HG03460 (cell line): ENCODE measurements at regions not wholly inside any gene's neighbourhood (a gene's known extent, or its start where the extent isn't known, plus 50 kb on each side); places are given as distances from the start of the nearest gene placed in this dataset.
"Not testable (repeated sequence)": the region's sequence is repeated elsewhere in the genome, so short reads cannot be mapped to it uniquely, and the experiment has no call there.

Source experiments
- ATAC-seq: cut with Tn5 transposase; IDR thresholded peaks from one replicate; pipeline ENCODE4 v1.9.1; 2021; ENCODE audit not compliant: unreplicated experiment

DNA sequence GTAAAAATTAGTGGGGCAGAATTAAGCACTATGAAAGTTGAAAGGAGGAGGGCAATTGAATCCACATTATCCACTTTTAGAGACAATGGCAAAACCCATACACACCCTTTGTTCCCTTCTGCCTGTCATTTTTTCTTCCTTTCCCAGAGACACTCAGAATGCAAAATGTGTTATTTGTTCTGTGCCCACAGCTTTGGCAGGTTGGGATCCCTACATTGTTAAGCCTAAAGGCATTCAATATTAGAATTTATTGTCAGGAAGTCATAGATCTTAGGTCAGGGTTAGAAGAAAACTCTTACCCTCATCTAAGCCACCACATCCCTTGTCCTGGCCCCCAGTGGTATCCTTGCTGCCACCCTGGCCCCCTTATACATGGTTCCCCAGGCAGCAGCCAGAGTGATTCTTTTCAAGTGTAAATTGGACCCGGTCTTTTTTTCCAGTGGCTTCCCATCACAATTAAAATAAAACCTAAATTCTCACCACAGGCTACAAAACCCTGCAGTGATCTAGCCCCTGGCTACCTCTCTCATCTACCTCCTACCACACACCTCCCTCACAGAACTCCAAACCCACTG is 470.1 kb upstream of the ATP11B start:
- ATAC-seq = no peak

- no peak for ATAC-seq
Measured at GRCh38 chr3:182323898-182324297, 469.4 kb upstream of the ATP11B start.

DNA sequence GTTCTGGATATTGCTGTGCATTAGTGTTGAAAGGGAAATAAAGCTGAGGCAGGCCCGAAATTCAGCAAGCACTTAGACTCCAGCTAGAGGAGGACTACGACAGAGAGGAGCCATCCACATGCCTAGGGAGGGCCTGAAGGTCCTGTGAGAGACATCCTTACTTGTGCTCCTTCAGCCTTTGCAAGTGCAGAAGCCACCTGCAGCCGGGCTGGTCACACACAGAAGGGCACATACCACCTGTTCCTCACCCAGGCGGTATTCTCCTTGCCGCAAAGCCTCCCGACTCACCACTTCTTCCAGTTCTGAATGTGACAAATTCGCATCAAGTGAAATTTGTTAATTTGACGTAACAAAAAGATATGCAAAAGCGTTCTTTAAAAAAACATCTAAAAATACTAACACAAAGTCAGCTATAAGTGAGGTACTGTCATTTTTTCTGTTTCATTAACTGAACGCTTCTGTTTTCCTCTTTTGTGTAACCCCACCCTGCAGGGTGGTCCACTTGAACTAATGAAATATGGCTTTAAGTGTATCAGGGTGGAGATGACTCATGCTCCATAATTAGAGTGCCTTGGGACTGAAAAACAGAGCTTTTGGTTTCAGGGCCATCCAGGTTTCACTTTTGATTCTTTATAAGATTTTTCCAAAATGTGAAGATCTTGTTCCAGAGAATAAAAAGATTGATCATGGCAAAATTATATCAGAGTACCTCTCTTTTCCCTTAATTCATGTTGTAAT is 467.9 kb upstream of the ATP11B start:
- peak; percentile 54 for ATAC-seq

GRCh38 chr3:182327196-182327681 is 466.1 kb upstream of the ATP11B start:
- no peak for ATAC-seq

DNA sequence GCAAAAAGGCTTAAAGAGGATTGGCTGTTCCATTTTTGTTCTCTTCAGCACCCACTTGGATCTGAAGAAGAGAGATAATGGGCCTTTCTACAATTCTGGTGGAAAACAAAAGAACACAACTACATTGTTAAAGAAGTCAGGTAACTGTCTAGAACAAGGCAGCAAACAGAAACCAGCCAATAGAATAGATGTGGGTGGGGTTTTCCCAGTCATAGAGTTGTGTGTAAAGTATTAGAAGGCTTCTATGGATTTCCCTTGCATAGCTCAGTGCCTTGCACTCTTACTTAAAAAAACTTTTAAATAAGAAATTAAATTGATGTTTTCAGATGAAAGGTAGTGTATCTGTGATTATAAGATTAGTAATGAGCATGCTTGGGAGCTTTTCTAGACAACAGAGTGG is 462.7 kb upstream of the ATP11B start:
- ATAC-seq = no peak

DNA sequence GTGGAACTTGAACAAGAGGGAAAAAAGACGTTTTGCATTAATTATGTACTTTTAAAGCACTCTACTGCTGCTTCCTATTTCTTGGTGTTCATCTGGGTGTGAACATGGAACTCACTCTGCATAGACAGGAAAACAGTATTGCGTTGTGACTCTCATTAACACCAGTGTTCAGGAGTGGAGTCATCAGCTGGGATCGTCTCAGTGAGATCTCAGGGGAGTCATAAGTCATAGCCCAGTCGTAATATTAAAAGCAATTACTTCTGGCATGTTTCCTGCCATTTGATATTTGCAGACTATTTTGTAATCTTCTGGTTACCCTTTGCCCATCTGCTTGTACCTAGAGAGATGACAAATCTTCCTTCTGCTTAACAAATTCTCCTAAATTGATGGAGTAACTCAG is 462.0 kb upstream of the ATP11B start:
- ATAC-seq = no peak

DNA sequence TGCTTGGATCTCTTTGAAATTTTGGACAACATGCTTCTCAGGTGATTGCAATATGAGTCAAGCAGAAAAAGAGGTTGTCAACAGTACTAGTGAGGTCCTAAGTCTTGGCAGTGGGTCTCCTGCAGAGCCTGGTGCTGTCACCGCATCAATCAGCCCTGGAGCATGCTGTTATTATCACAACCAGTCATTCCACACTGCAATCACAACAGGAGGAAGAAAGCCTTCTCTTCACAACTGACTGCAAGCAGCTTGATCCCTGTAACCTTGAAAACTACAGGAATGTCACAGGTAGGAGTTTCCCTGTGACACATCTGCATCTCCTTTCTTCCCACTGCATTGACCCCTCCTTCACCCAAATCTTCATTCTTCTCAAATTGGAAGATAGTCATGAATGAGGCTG is 451.1 kb upstream of the ATP11B start:
- no peak for ATAC-seq

DNA sequence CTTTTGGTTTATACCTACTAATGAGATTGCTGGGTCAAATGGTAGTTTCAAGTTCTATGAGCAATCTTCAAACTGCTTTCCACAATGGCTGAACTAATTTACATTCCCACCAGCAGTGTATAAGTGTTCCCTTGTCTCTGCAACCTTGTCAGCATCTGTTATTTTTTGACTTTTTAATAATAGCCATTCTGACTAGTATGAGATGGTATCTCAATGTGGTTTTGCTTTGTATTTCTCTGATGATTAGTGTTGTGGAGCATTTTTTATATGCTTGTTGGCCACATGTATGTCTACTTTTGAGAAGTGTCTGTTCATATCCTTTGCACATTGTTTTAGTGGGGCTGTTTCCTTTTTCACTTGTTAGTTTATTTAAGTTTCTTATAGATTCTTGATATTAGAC is 449.3 kb upstream of the ATP11B start:
- ATAC-seq = not testable (repeated sequence)

GRCh38 chr3:182349051-182349450 is 444.3 kb upstream of the ATP11B start:
- no peak for ATAC-seq

DNA sequence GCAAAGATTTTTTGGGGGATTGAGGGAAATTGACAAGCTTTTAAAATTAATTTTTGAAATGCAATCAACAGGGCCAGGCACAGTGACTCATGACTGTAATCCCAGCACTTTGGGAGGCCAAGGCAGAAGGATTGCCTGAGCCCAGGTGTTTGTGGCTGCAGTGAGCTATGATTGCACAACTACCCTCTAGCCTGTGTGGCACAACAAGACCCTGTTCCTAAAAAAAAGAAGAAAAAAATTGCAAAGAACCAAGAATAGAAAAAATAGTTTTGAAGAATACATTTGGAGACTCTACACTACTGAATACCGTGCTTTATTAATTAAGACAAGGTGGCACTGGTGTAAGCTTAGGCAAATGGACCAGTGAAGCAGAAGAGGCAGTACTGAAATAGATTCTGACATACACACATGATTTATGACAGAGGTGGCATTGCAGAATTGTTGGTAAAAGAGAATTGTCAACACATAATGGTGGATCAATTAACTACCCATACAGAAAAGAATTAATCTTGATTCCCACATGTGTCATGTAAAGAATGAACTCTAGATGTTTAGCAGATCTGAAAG is 443.3 kb upstream of the ATP11B start:
- ATAC-seq = no peak

DNA sequence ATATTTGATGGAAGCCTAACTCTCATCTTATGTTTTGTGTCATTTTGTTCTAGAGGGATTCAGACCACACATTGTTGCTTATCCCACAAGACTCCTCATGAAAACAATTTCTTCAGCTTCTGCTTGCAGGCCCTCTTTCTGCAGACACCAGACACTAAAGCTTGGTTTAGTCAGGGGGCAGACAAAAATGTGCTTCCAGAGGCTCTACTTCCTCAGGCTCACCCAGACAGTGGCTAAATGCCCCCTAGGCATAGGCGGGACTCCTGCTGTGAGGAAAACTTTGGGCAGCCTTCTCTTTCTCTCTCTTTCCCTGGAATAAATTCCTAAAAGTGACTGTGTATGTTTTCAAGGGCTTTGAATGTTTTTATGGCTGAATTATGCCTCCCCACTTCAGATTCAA is 435.4 kb upstream of the ATP11B start:
- ATAC-seq = no peak

DNA sequence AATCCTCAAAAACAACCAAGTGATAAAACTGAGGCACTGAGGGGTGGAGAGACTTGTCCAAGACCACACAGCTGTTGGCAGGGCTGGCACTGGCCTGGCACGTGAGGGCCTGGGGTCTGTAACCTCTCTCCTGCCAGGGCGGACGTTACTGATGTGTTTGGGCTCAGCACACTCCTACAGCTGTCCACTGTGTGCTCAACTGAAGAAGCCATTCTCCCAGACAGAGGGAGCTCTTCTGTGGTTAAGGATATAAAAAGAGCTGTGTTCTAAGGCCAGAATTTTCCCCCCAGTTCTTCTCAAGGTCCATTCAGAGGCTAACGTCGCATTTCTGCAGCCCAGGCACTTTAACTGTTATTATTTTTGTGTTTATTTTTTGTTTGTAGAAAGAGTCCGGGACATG is 429.0 kb upstream of the ATP11B start:
- no peak for ATAC-seq

- ATAC-seq = no peak
Measured at GRCh38 chr3:182364723-182365650, 428.3 kb upstream of the ATP11B start.

GRCh38 chr3:182366746-182367145 is 426.6 kb upstream of the ATP11B start:
- no peak for ATAC-seq

DNA sequence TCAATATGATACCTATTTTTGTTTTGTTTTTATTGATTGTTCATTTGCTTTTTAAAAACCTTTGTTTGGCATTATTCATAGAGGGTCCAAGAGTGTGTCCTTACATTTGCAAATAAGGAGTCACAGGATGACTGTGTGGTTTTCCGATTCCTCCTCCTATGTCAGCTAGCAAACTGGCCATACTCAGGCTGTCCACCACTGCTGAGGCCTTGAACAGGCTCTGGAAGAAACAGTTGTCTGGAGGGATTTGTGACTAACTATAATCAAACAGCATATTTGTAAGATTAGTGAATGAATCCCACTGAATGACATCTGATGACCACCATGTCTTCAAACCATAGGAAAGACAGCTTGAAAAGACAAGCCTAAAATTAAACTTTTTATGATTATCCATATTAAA is 423.4 kb upstream of the ATP11B start:
- no peak for ATAC-seq

- ATAC-seq = no peak
Measured at GRCh38 chr3:182370949-182371348, 422.4 kb upstream of the ATP11B start.

- ATAC-seq = no peak
Measured at GRCh38 chr3:182375916-182376315, 417.4 kb upstream of the ATP11B start.

DNA sequence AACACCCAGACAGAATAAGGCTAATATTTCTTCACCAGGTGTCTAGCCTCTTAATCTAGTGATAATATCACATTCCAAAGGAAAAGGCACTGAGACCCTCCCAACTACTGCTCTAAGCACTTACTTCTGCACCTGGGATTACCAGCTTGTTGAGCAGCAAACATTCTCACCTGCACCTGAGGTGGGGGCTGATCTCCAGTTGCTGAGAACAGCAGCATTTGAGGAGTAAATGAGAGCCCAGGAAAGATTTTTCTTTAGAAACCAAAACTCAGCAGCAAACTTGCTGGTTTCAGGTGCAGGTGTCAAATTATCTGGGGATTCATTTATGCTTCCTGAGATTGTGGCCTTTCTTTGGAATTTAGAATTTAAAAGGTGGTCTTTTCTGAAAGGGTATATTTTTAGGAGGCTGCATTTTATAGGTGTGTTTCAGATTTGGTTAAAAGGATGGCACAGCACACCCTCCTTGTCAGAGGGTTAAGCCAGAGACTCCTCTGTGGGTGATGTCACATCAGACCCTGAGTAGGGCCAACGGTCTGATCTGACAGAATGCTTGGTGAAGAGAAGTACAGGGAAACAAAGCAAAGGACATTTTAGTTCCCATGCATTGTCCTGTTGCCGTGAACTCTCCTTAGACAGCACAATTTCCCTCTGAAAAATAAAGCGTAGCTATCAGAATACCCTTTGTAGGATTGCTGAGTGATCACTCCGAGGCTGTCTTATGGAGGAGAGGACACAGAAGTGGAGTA is 411.0 kb upstream of the ATP11B start:
- ATAC-seq = no peak

DNA sequence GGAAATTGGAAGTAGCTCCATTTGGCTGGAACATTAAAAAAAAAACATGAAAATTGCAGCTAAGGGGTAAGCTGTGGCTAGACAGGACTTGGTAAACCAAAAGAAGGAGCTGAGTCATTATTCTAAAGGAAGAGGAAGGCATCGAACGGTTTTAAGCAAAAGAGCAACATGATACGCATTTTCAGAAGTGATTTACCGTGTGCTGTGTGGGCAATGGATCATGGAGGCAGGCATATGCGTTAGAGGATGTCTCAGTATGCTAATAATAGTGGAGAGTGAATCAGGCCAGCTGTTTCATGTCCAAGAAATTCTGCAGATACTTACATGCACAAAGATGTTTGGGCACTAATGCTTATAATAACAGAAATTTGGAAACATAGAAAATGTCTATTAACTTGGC is 409.1 kb upstream of the ATP11B start:
- ATAC-seq = no peak

DNA sequence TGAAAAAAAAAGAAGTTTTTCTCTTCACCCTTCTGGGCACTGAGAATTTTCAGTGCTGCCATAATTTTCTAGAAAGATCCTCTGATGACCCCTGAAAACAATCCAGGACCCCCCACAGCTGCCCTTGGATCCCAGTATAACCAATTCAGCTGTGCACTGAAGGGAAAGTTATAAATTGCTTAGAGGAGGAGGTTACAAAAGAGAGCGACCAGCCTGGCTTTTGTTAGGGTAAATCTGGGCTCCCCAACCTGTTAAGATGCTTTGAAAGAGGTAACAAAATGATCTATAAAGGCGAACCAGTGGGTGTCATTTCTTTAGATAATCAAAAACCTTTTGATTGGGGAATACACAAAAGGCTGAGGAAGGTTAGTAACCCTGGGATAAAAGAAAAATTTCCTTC is 407.9 kb upstream of the ATP11B start:
- no peak for ATAC-seq

DNA sequence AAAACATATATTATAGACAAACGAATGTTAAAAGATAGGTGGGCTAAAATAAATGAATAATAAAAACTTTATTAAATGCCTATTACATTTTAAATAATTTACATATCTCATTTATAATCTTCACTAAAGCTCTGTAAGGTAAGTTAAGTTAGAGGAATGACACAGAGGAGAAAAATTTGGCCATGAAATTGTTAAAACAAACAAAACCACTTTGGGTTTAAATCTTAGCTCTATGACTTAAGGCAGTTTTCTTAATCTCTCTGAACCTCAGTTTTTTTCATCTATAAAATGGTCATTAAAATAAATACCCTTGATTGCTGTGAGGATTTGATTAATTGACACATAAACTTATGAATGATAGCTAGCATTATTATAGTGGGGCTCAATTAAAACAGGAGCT is 404.8 kb upstream of the ATP11B start:
- no peak for ATAC-seq
